Skeletal muscle tissue (tissue), 3 donors: ENCODE measurements at regions not wholly inside any gene's neighbourhood (a gene's known extent, or its start where the extent isn't known, plus 50 kb on each side); places are given as distances from the start of the nearest gene placed in this dataset.

ENCODE experiments used
- H3K27ac ChIP-seq: one replicate; pipeline ENCODE4 v1.7.0; 2013; ENCODE audit warnings: mild to moderate bottlenecking, low read depth, low read length, inconsistent platforms
- H3K27me3 ChIP-seq, 3 donors: one replicate each; pipeline ENCODE4 v1.7.0; 2013; ENCODE audit warnings: low read length in 3 of 3; ENCODE audit not compliant: control insufficient read depth in 3 of 3, insufficient read depth in 3 of 3
- H3K36me3 ChIP-seq, 3 donors: one replicate each; pipeline ENCODE4 v1.7.0; 2013; ENCODE audit warnings: low read length in 3 of 3; ENCODE audit not compliant: control insufficient read depth in 3 of 3, insufficient read depth in 3 of 3
- H3K4me1 ChIP-seq, 3 donors: one replicate each; pipeline ENCODE4 v1.7.0; 2013; ENCODE audit warnings: low read length in 3 of 3, mild to moderate bottlenecking in 3 of 3; ENCODE audit not compliant: control insufficient read depth in 3 of 3, insufficient read depth in 3 of 3
- H3K4me3 ChIP-seq, 3 donors: one replicate each; pipeline ENCODE4 v1.7.0; 2013; ENCODE audit warnings: low read length in 3 of 3
- H3K9ac ChIP-seq, 3 donors: one replicate each; pipeline ENCODE4 v1.7.0; 2013; ENCODE audit warnings: low read length in 3 of 3, mild to moderate bottlenecking in 3 of 3, moderate library complexity in 2 of 3, low read depth in 1 of 3
- H3K9me3 ChIP-seq, 3 donors: one replicate each; pipeline ENCODE4 v1.7.0; 2013; ENCODE audit warnings: low read length in 3 of 3; ENCODE audit not compliant: control insufficient read depth in 3 of 3
- donor health status: Osteomylitis.

GRCh38 chr12:91627225-91627624, 444.6 kb upstream of the DCN start:
- Histone ChIP-seq H3K36me3 (no peaks in the 10 kb centered on the region), H3K9me3 (no peaks in the 10 kb centered on the region), H3K27ac (no peak overlapping the region)

GRCh38 chr12:91622981-91623380, 440.4 kb upstream of the DCN start:
- Histone ChIP-seq H3K4me1 (no peaks in the 10 kb centered on the region), H3K36me3 (no peaks in the 10 kb centered on the region), H3K27me3 (no peaks in the 10 kb centered on the region), H3K9me3 (no peaks in the 10 kb centered on the region), H3K4me3 (no peak overlapping the region), H3K27ac (no peak overlapping the region), H3K9ac (no peak overlapping the region)

More at GRCh38 chr12:91627225-91627624, 444.6 kb upstream of the DCN start:
- H3K4me3 ChIP-seq, result no peak overlapping the region
- no peaks in the 10 kb centered on the region for H3K4me1 ChIP-seq
- H3K9ac ChIP-seq, result no peak overlapping the region
- no peaks in the 10 kb centered on the region for H3K27me3 ChIP-seq

- H3K4me1 ChIP-seq, result no peaks in the 10 kb centered on the region
- no peaks in the 10 kb centered on the region for H3K9me3 ChIP-seq
- no peak overlapping the region for H3K27ac ChIP-seq
- no peak overlapping the region for H3K4me3 ChIP-seq
- no peaks in the 10 kb centered on the region for H3K27me3 ChIP-seq
- no peaks in the 10 kb centered on the region for H3K36me3 ChIP-seq
- H3K9ac ChIP-seq, result no peak overlapping the region
Observed at GRCh38 chr12:91622037-91622436, 439.4 kb upstream of the DCN start.

GRCh38 chr12:91620992-91621391, 438.4 kb upstream of the DCN start:
- no peaks in the 10 kb centered on the region for H3K27me3 ChIP-seq
- no peak overlapping the region for H3K4me3 ChIP-seq
- no peak overlapping the region for H3K9ac ChIP-seq
- no peaks in the 10 kb centered on the region for H3K9me3 ChIP-seq
- H3K27ac ChIP-seq, result no peak overlapping the region
- no peaks in the 10 kb centered on the region for H3K36me3 ChIP-seq
- H3K4me1 ChIP-seq, result no peaks in the 10 kb centered on the region

GRCh38 chr12:91620422-91620821, 437.8 kb upstream of the DCN start:
- H3K27me3 ChIP-seq, result no peaks in the 10 kb centered on the region
- H3K9ac ChIP-seq, result no peak overlapping the region
- no peak overlapping the region for H3K27ac ChIP-seq
- H3K4me1 ChIP-seq, result no peaks in the 10 kb centered on the region
- H3K4me3 ChIP-seq, result no peak overlapping the region
- no peaks in the 10 kb centered on the region for H3K9me3 ChIP-seq
- no peaks in the 10 kb centered on the region for H3K36me3 ChIP-seq

- no peaks in the 10 kb centered on the region for H3K36me3 ChIP-seq
- no peaks in the 10 kb centered on the region for H3K4me1 ChIP-seq
- H3K27me3 ChIP-seq, result no peaks in the 10 kb centered on the region
Observed at GRCh38 chr12:91618281-91618680, 435.7 kb upstream of the DCN start.

GRCh38 chr12:91617818-91618217, 435.2 kb upstream of the DCN start:
- Histone ChIP-seq H3K4me1 (no peaks in the 10 kb centered on the region), H3K27ac (no peak overlapping the region)

More at GRCh38 chr12:91618281-91618680, 435.7 kb upstream of the DCN start:
- Histone ChIP-seq H3K4me3 (no peak overlapping the region), H3K9me3 (no peaks in the 10 kb centered on the region), H3K27ac (no peak overlapping the region), H3K9ac (no peak overlapping the region)

GRCh38 chr12:91616416-91616815, 433.8 kb upstream of the DCN start:
- H3K4me1 ChIP-seq, result no peaks in the 10 kb centered on the region
- no peak overlapping the region for H3K4me3 ChIP-seq
- H3K9me3 ChIP-seq, result no peaks in the 10 kb centered on the region
- H3K36me3 ChIP-seq, result no peaks in the 10 kb centered on the region
- H3K9ac ChIP-seq, result peak overlapping the region in 1 of 3 donors; percentile 29
- H3K27me3 ChIP-seq, result no peaks in the 10 kb centered on the region
- H3K27ac ChIP-seq, result no peak overlapping the region

More at GRCh38 chr12:91617818-91618217, 435.2 kb upstream of the DCN start:
- H3K9ac ChIP-seq, result no peak overlapping the region
- no peaks in the 10 kb centered on the region for H3K27me3 ChIP-seq
- H3K4me3 ChIP-seq, result no peak overlapping the region
- no peaks in the 10 kb centered on the region for H3K9me3 ChIP-seq
- H3K36me3 ChIP-seq, result no peaks in the 10 kb centered on the region

GRCh38 chr12:91613223-91613779, 430.7 kb upstream of the DCN start:
- Histone ChIP-seq H3K27ac (no peak overlapping the region), H3K27me3 (no peaks in the 10 kb centered on the region), H3K36me3 (no peaks in the 10 kb centered on the region), H3K9me3 (no peaks in the 10 kb centered on the region), H3K4me3 (no peak overlapping the region), H3K4me1 (no peaks in the 10 kb centered on the region), H3K9ac (no peak overlapping the region)

- Histone ChIP-seq H3K9me3 (no peaks in the 10 kb centered on the region), H3K4me3 (no peak overlapping the region), H3K9ac (no peak overlapping the region), H3K36me3 (no peaks in the 10 kb centered on the region), H3K27ac (no peak overlapping the region), H3K27me3 (no peaks in the 10 kb centered on the region), H3K4me1 (no peaks in the 10 kb centered on the region)
Observed at GRCh38 chr12:91610561-91610960, 427.9 kb upstream of the DCN start.
